IMR-90 (cell line): ENCODE measurements at regions not wholly inside any gene's neighbourhood (a gene's known extent, or its start where the extent isn't known, plus 50 kb on each side); places are given as distances from the start of the nearest gene placed in this dataset.

Experiments used
- ATAC-seq: fragments of 200-7000 bp; cut with Tn5 transposase; 2 replicates; pipeline ENCODE4 v1.9.1; 2020; ENCODE audit warnings: low read depth, mild to moderate bottlenecking, moderate library complexity
- BruUV-seq: library from RNA; stranded (reverse); fragments of 400-500 nt; replicated peaks from 2 replicates; lab custom pipeline; 2021; lab: Mats Ljungman, UMichigan
- CTCF ChIA-PET: fragments of 300-600 bp; formaldehyde crosslinking; extraction: SDS; loops from one replicate; lab custom pipeline; 2021; ENCODE audit warnings: antibody characterized with exemption; lab: Yijun Ruan, JAX
- POLR2A ChIA-PET: fragments of 300-600 bp; sonication (Branson Sonifier 250); formaldehyde crosslinking; loops from one replicate; lab custom pipeline; 2022; ENCODE audit warnings: antibody characterized with exemption; ENCODE audit not compliant: unreplicated experiment; lab: Charles Lee
- DNase-seq: peaks from one replicate; pipeline ENCODE4 v3.0.0; 2013
- H2AFZ ChIP-seq: replicated peaks from 2 replicates; pipeline ENCODE3; 2013; ENCODE audit warnings: low read length, mild to moderate bottlenecking; ENCODE audit not compliant: poor library complexity
- H2AK5ac ChIP-seq: 2 replicates; pipeline ENCODE4 v1.6.1; 2013; ENCODE audit warnings: low read depth, low read length, inconsistent platforms
- H2AK9ac ChIP-seq: replicated peaks from 2 replicates; pipeline ENCODE3; 2013; ENCODE audit warnings: mild to moderate bottlenecking, low read depth, low read length, moderate library complexity; ENCODE audit not compliant: poor library complexity
- H2BK120ac ChIP-seq: 2 replicates; pipeline ENCODE4 v1.6.1; 2013; ENCODE audit warnings: low read depth, low read length, inconsistent platforms
- H2BK15ac ChIP-seq: 3 replicates; pipeline ENCODE4 v1.6.1; 2013; ENCODE audit warnings: low read depth, low read length, inconsistent platforms
- H2BK20ac ChIP-seq: 2 replicates; pipeline ENCODE4 v1.6.1; 2013; ENCODE audit warnings: low read depth, mild to moderate bottlenecking, inconsistent platforms, low read length, moderate library complexity
- H2BK5ac ChIP-seq: 2 replicates; pipeline ENCODE4 v1.6.1; 2013; ENCODE audit warnings: mild to moderate bottlenecking, low read depth, low read length, inconsistent platforms; ENCODE audit not compliant: poor library complexity, severe bottlenecking
- H3K14ac ChIP-seq: replicated peaks from 2 replicates; pipeline ENCODE4 v1.6.1; 2013; ENCODE audit warnings: low read depth, low read length, inconsistent platforms
- H3K18ac ChIP-seq: 2 replicates; pipeline ENCODE4 v1.6.1; 2013; ENCODE audit warnings: low read depth, low read length, control low read depth
- H3K23ac ChIP-seq: 2 replicates; pipeline ENCODE4 v1.6.1; 2013; ENCODE audit warnings: low read depth, low read length, inconsistent platforms
- H3K27ac ChIP-seq: 2 replicates; pipeline ENCODE4 v1.5.1; 2013; ENCODE audit warnings: mild to moderate bottlenecking, control low read depth, low read length; ENCODE audit not compliant: insufficient read depth
- H3K27me3 ChIP-seq: 2 replicates; pipeline ENCODE4 v1.6.1; 2013; ENCODE audit warnings: low read length; ENCODE audit not compliant: control insufficient read depth, insufficient read depth
- H3K36me3 ChIP-seq: 2 replicates; pipeline ENCODE4 v1.6.1; 2013; ENCODE audit warnings: low read length, mixed read lengths; ENCODE audit not compliant: control insufficient read depth, insufficient read depth
- H3K4ac ChIP-seq: 2 replicates; pipeline ENCODE4 v1.6.1; 2013; ENCODE audit warnings: low read depth, low read length, inconsistent platforms
- H3K4me1 ChIP-seq: 2 replicates; pipeline ENCODE4 v1.6.1; 2013; ENCODE audit warnings: low read length, mixed read lengths; ENCODE audit not compliant: control insufficient read depth, insufficient read depth
- H3K4me2 ChIP-seq: 2 replicates; pipeline ENCODE4 v1.6.1; 2013; ENCODE audit warnings: low read depth, mild to moderate bottlenecking, control low read depth, low read length, moderate library complexity
- H3K4me3 ChIP-seq: 2 replicates; pipeline ENCODE4 v1.5.1; 2013; ENCODE audit warnings: low read depth, mild to moderate bottlenecking, control low read depth, low read length, moderate library complexity; ENCODE audit not compliant: insufficient read depth
- H3K56ac ChIP-seq: 2 replicates; pipeline ENCODE4 v1.6.1; 2013; ENCODE audit warnings: low read length, inconsistent platforms; ENCODE audit not compliant: insufficient read depth; ENCODE audit errors: extremely low read depth
- H3K79me1 ChIP-seq, 2 experiments: 2 replicates each; pipeline ENCODE4 v1.6.1; 2013; ENCODE audit warnings: low read length in 2 of 2, inconsistent platforms in 1 of 2, low read depth in 1 of 2
- H3K9ac ChIP-seq: 2 replicates; pipeline ENCODE4 v1.6.1; 2013; ENCODE audit warnings: low read depth, low read length, control low read depth
- H3K9me1 ChIP-seq: 2 replicates; pipeline ENCODE4 v1.6.1; 2013; ENCODE audit warnings: low read length, inconsistent platforms; ENCODE audit not compliant: insufficient read depth
- H3K9me3 ChIP-seq: 2 replicates; pipeline ENCODE4 v1.6.1; 2013; ENCODE audit warnings: low read length; ENCODE audit not compliant: control insufficient read depth, insufficient read depth
- H4K20me1 ChIP-seq: 2 replicates; pipeline ENCODE4 v1.6.1; 2013; ENCODE audit warnings: low read length, inconsistent platforms; ENCODE audit not compliant: insufficient read depth
- H4K5ac ChIP-seq: 2 replicates; pipeline ENCODE4 v1.6.1; 2013; ENCODE audit warnings: mild to moderate bottlenecking, low read depth, low read length, control low read depth
- H4K8ac ChIP-seq, 2 experiments: 2 replicates each; pipeline ENCODE4 v1.6.1; 2013; ENCODE audit warnings: low read depth in 2 of 2, low read length in 2 of 2, control low read depth in 1 of 2, inconsistent platforms in 1 of 2
- H4K91ac ChIP-seq: 2 replicates; pipeline ENCODE4 v1.6.1; 2013; ENCODE audit warnings: low read depth, low read length, inconsistent platforms; ENCODE audit not compliant: insufficient read depth
- BHLHE40 ChIP-seq: fragments of 150-350 bp; IDR thresholded peaks from 2 replicates; pipeline ENCODE4 v1.6.1; 2016; ENCODE audit warnings: mild to moderate bottlenecking, low read depth, low read length
- CEBPB ChIP-seq: IDR thresholded peaks from 2 replicates; pipeline ENCODE4 v1.6.1; 2012; ENCODE audit warnings: low read depth, low read length, improper control_type of control experiment
- MAZ ChIP-seq: IDR thresholded peaks from 2 replicates; pipeline ENCODE4 v1.6.1; 2012; ENCODE audit warnings: low read depth, mild to moderate bottlenecking, low read length, improper control_type of control experiment, moderate library complexity, borderline replicate concordance
- POLR2A ChIP-seq: IDR thresholded peaks from 2 replicates; pipeline ENCODE4 v1.6.1; 2012; ENCODE audit warnings: mild to moderate bottlenecking, low read depth, low read length
- RAD21 ChIP-seq: IDR thresholded peaks from 2 replicates; pipeline ENCODE4 v1.6.1; 2012; ENCODE audit warnings: low read length, improper control_type of control experiment
- RFX5 ChIP-seq: IDR thresholded peaks from 2 replicates; pipeline ENCODE4 v1.8.0; 2012; ENCODE audit warnings: low read depth, mild to moderate bottlenecking, low read length, moderate library complexity
- SMC3 ChIP-seq: fragments of 150-350 bp; IDR thresholded peaks from 2 replicates; pipeline ENCODE4 v1.6.1; 2016; ENCODE audit warnings: low read depth, mild to moderate bottlenecking, antibody characterized with exemption, low read length, moderate library complexity
- USF2 ChIP-seq: fragments of 150-350 bp; IDR thresholded peaks from 2 replicates; pipeline ENCODE4 v1.6.1; 2017; ENCODE audit warnings: mild to moderate bottlenecking, antibody characterized with exemption, low read length, low read depth
- WGBS, 2 experiments: methylation state at CpG; one replicate each; pipeline versions ENCODE4 v1.1.5 to v1.1.7; 2013; ENCODE audit warnings: missing lambda C conversion rate in 2 of 2; ENCODE audit not compliant: insufficient read length in 1 of 2; ENCODE audit errors: extremely low coverage in 2 of 2; 5-methylcytosine and 5-hydroxymethylcytosine counted together
- dilution Hi-C: fragments of 300-500 bp; cut with HindIII; formaldehyde crosslinking; loops from one replicate; pipeline ENCODE4 v1.14.3; 2018; ENCODE audit warnings: low sequenced_read_pairs; ENCODE audit not compliant: unreplicated experiment
- in situ Hi-C: fragments of 300-500 bp; cut with MboI; formaldehyde crosslinking; loops from 3 replicates; pipeline ENCODE4 v1.14.3; 2019; ENCODE audit warnings: low sequenced_read_pairs, inconsistent platforms, mixed read lengths
- intact Hi-C: fragments of 100-400 bp; cut with micrococcal nuclease; formaldehyde crosslinking; loops from 2 replicates; pipeline ENCODE4 v1.10.0; 2022

DNA sequence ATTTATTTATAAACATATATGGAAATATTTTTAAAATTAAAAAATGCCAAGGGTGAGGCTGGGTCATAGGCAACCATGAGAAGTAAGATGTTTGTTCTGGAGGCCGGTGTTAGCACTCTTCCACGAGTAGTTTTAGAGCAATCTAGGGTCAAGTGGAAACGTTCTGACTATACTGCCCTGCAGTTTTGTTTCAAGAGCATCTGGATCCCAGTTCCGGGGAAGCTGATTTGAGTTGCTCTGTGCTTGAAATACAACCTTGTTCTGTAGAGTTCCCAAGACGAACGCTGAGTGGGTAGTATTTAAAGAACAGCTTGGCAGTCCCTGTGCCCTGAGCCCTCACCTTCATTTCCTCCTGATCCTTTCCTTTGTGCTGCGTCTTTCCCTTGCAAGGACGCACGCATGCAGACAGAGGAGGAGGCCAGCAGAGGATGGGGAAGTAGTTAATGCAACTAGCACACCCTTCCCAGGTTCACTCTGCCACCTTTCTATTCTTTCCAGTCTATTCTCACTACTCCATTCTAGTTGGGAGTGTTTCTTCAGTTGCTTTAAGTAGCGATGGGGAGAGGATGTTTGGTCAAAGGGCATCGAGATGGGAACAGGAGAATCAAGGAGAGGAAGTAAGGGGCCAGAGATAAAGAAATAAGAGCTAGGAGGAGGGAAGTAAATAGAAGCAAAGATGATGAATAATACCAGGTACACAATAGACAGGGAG lies 68.3 kb upstream of the ZSWIM6 start:
- Histone ChIP-seq H4K5ac (no peak overlapping the region), H3K9me1 (no peaks in the 10 kb centered on the region), H3K27ac (no peak overlapping the region), H3K4me3 (no peak overlapping the region), H3K4me2 (no peak overlapping the region), H3K9me3 (no peaks in the 10 kb centered on the region), H4K91ac (no peak overlapping the region), H3K4me1 (no peaks in the 10 kb centered on the region), H3K56ac (no peak overlapping the region), H3K79me1 (no peaks in the 10 kb centered on the region), H2AFZ (no peak overlapping the region), H3K27me3 (no peaks in the 10 kb centered on the region), H2AK9ac (no peak overlapping the region), H3K9ac (no peak overlapping the region), H3K23ac (no peak overlapping the region), H4K20me1 (no peaks in the 10 kb centered on the region), H2AK5ac (no peak overlapping the region), H2BK120ac (no peak overlapping the region), H2BK15ac (no peak overlapping the region), H3K14ac (no peak overlapping the region), H2BK20ac (no peak overlapping the region), H4K8ac (no peak overlapping the region), H3K36me3 (no peaks in the 10 kb centered on the region), H2BK5ac (no peak overlapping the region), H3K18ac (no peak overlapping the region), H3K4ac (no peak overlapping the region)
- intact Hi-C loops (loop anchor here (1.0 kb wide), 1 partner anchor 16 kb away; no protein-coding TSS in a partner anchor), dilution Hi-C loops (no loop called here), in situ Hi-C loops (no loop called here)
- DNase-seq: no peak
- CTCF ChIA-PET: no interaction called here
- POLR2A ChIA-PET: no interaction called here
- WGBS, 2 experiments: no CpG with 5 or more reads among the region's 11 CpGs
- TF ChIP-seq SMC3 (no peak), CEBPB (no peak), POLR2A (no peak), USF2 (no peak), RAD21 (no peak), RFX5 (no peak), BHLHE40 (no peak), MAZ (no peak)
- no peak for ATAC-seq
- BruUV-seq: no TSS peak
